Fibroblast of lung (primary cell): ENCODE measurements at regions not wholly inside any gene's neighbourhood (a gene's known extent, or its start where the extent isn't known, plus 50 kb on each side); places are given as distances from the start of the nearest gene placed in this dataset.

Experiments used
- EZH2 ChIP-seq: IDR thresholded peaks from 2 replicates; pipeline ENCODE4 v1.5.1; 2012; ENCODE audit warnings: low read length, control low read depth, mild to moderate bottlenecking; ENCODE audit errors: missing control alignments
- TF ChIP-seq, protein P1 (sequence below), 2 donors: IDR thresholded peaks in 1 of 2; conservative IDR thresholded peaks in 1 of 2; 1 replicate in 1 of 2; 2 replicates in 1 of 2; pipeline ENCODE4 v1.5.1; 2011 to 2012; ENCODE audit warnings: low read length in 2 of 2, control low read depth in 1 of 2, inconsistent platforms in 1 of 2, low read depth in 1 of 2, mild to moderate bottlenecking in 1 of 2

DNA sequence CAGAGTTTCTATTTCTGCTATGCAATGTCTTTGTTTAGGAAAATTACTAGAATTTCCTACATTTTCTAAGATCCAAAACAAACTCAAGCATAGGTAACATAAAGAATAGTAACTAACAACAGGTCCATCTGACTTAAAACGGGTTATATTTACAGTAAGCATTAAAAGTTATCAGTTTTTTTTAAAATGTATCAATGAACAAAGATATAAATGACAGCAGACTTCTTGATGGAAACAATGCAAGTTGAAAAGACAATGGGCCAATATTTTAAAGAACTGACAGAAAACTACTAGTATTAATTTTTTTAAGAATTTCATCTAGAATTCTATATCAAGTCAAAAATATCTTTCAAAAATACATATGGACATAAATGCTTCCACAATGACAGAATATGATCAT lies 367.1 kb upstream of the MGAT4C start:
- no peak for TF ChIP-seq EZH2
- TF ChIP-seq, protein P1, sequence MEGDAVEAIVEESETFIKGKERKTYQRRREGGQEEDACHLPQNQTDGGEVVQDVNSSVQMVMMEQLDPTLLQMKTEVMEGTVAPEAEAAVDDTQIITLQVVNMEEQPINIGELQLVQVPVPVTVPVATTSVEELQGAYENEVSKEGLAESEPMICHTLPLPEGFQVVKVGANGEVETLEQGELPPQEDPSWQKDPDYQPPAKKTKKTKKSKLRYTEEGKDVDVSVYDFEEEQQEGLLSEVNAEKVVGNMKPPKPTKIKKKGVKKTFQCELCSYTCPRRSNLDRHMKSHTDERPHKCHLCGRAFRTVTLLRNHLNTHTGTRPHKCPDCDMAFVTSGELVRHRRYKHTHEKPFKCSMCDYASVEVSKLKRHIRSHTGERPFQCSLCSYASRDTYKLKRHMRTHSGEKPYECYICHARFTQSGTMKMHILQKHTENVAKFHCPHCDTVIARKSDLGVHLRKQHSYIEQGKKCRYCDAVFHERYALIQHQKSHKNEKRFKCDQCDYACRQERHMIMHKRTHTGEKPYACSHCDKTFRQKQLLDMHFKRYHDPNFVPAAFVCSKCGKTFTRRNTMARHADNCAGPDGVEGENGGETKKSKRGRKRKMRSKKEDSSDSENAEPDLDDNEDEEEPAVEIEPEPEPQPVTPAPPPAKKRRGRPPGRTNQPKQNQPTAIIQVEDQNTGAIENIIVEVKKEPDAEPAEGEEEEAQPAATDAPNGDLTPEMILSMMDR (conservative IDR thresholded peaks at IDR 0.05 in 1 of 2, IDR thresholded peaks at IDR 0.05 in 1 of 2; ENCODE audit: low read depth in 1 of 2, low read length in 2 of 2): no peak
